HG02938 (cell line): ENCODE measurements at regions not wholly inside any gene's neighbourhood (a gene's known extent, or its start where the extent isn't known, plus 50 kb on each side); places are given as distances from the start of the nearest gene placed in this dataset.

ENCODE experiments used
- ATAC-seq: cut with Tn5 transposase; IDR thresholded peaks from one replicate; pipeline ENCODE4 v1.9.1; 2021; ENCODE audit warnings: mild to moderate bottlenecking, moderate library complexity; ENCODE audit not compliant: unreplicated experiment

DNA sequence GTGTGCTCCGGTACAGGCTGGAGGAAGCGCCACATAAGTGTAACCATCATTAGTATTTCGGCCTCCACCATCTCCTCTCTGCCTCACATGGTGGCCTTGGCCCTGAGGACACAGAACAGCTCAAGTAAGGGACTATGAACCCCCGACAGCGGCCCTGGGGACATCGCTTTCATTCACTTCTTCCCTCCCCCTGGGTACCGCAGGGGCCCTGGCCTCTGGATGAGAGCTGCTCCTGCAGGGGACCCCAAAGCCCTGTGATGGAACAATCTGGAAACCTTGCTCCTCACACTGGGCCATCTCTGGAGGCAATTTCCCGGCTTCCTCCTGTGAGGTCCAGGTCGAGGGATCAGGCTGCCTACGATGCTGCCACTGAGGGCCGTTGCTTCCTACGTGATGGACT lies 565.5 kb downstream of the BRD1 start:
- ATAC-seq: no peak

DNA sequence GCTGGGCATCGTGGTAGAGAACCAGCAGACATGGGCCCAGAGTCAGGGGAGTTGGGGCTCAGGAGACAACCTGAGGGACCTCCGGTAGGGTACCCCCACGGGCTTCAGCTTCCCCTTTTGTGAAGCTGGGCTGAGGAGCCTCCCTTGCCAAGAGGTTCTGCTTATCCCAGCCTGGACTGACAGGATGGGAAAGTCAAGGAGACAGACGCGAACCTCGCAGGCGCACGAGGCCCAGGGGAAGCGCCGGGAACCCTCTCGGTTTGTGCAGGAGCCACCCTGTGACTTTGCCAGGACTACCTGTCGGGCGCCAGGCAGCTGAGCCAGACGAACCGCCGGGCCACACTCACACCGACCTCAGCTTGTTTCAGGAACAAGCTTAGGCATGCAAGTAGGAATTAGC lies 566.1 kb downstream of the BRD1 start:
- ATAC-seq: no peak

DNA sequence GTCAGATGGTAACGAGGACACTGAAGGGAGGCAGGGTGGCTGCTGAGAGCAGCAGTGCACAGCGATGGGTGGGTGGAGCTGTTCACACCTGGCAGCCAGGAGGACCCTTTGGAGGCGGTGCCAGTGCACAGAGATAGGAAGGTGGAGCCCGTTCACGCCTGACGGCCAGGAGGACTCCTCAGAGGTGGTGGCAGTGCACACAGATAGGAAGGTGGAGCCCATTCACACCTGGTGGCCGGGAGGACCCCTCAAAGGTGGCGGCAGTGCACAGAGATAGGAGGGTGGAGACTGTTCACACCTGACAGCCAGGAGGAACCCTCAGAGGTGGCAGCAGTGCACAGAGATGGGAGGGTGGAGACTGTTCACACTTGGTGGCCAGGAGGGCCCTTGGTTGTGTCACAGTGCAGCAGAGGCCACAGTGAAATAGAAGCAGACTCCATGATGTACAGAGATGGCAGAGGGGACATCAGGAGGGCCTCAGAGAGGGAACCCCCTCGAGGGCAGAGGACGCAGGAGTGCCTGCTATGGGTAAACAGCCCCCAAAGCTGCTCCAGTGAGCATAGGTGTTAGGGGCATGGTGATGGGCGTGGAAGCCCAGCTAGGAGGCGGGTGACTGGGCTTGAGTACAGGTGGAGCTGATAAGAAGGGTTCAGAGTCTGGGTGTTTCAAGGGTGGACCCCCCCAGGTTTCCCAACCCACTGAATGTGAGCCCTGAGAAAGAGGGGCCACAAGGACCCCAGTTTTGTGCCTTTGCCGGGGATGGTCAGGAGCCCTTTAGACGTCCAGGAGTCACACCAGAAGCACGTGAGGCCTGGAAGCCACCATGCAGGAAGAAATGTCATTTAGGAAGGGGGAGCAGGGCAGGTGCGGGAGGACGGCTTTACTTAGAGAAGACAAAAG lies 566.7 kb downstream of the BRD1 start:
- ATAC-seq: no peak

DNA sequence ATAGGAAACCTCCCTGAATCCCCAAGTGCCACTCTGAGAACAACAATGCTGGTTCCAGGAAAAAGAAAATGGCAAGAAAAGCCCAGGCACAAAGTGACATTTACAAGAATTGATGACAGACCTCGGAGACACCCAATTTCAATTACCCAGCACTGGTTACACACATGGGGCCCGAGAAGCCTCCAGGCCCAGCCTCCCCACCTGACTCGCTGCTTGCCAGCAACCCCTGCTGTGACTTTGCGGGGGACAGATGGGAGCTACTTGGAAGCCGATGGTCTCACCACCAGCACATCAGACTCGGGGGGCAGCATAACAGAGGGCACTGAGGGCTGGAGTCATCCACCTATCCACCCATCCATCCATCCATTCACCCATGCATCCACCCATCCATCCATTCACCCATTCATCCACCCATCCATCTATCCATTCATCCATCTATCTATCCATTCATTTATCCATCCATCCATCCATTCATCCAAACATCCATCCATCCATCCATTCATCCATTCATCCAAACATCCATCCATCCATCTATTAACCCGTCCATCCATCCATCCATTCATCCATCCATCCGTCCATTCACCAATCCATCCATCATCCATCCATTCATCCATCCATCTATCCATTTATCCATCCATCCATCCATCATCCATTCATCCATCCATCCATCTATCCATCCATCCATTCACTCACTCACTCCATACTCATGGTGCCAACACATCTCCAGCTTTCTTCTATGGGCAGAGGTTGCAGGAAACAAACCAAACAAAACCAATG lies 567.6 kb downstream of the BRD1 start:
- no peak for ATAC-seq

DNA sequence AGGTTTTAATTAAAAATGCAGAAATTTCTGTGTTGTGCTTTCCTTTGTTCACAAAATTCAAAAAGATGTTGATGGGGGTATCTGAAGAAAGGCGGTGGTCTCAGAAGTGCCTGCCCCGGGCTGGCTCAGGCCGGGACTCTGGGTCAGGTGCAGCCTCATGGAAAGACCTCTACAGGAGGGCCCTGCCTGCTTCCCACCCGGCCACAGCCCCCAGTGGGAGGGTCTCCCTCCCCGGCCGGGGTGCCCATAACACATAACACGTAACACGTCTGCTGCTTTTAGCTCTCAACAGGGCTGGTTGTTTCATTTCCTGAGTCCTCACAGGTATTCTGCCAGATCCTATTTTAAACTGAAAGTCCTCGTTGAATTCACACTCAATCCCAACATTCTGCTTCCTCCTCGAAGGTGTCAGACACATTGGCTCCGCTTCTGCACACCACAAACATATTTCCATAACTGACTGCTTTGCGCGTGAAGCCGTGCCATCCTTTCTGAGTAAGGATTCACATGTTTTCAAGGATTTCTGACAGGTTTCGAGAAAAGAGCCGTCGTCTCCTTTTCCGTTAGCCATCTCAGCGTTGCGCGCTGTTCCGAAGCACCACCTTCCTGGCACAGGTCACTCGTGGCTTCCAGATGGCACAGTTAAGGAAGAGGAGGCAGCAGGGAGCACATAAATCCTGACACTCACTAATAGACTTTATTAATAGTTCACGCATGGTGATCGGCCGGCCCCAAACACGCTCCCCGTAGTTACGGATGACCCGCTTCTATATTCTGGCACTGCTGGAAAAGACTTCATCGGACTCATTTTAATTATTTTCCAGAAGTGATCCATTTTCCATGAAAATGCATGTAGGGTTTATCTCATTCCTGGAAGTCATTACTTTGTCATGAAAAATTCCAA lies 569.3 kb downstream of the BRD1 start:
- no peak for ATAC-seq

DNA sequence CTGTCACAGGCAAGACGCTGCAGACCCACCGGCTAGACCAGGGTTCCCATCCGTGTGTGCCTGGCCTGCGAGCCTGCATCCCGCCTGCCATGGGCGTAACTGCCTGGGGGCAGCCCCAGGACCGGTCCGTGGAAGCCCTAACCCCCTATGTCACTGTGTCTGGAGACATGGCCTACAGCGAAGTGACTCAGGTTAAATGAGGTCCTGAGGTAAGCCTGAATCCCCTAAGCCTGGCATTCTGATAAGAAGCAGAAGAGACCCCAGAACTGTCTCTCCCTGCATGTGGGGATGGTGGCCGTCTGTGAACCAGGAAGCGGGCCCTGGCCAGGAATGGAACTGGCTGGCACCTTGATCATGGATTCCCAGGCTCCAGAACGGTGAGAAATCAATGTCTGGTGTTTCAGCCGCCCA lies 570.1 kb downstream of the BRD1 start:
- no peak for ATAC-seq

DNA sequence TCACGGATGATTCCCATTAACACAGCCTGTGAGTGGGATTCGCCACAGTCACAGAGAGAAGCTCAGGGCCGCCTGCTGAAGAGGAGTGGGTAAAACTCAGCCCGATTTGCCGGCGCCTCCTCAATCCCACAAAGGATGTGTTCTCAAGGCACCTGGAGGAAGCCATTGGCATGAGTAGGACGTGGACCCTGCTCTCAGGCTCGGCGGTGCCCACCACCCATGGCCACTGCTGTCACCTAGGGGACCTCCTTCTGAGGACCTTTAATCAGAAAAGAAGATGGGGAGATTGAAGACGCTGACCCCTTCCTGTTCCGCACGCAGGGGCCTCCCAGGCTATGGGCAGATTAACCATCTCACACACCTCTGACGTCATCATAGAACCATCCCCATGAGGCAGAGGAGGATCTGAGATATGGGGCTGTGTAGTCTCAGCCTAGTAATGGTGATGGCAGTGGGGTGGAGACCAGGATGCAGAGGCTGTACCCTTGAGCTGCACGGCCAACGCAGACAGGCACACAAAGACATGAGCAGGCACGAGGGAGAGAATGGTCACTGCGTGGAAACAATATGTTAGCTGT lies 571.8 kb downstream of the BRD1 start:
- no peak for ATAC-seq

DNA sequence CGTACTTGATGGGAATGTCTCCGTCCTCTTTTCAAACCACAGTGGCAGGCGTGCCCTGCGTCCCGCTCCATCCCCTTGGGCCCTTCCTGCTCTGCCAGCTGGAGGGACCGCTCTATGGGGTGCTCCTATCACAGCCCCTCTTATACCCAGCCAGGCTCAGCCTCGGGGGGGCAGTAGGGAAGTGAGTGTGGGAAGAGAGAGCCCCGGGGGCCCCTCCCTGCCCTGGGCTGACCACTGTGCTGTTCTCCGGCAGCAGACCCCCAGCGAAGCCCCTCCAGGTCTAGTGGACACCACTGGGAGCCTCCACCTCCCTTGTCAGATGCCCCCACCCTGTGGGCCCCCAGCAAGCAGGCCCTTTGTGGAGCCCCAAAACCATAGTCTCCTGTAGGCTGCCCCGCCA lies 572.5 kb downstream of the BRD1 start:
- no peak for ATAC-seq

DNA sequence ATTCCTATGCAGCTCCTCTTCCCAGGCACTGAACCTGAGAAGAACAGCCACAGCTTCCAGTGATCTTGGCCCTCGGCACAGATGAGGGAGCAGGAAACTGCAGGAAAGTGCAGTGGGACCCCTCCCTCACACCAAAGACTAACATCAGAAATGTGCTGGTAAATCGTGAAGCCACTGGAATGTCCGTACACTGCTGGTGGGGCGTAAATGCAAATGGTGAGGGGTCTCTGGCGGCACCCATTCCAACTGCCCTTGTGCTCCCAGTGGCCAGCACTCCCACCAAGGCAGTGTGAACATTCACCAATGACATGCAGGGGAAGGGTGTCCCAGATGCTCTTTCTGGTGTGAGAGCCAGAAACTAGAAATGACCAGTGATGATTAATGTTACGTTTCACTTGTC lies 574.0 kb downstream of the BRD1 start:
- ATAC-seq: no peak

DNA sequence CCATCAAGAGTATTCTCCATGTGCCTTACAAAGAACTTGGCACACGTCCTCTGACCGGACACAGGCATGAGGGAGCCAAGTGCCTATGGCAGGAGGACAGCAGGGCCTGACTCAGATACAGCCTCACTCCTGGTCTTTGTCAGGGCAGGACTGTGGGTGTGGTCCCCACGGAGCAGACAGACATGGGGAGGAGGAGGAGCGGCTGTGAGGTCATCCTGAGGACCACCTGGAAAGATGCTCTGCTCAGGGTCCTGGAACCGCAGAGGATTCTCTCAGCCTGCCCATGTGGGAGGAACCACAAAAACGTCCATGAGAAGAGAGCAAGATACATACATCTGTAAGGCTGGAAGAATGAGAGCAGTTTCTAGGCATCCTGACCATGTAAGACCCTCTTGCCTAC lies 576.3 kb downstream of the BRD1 start:
- ATAC-seq: no peak

DNA sequence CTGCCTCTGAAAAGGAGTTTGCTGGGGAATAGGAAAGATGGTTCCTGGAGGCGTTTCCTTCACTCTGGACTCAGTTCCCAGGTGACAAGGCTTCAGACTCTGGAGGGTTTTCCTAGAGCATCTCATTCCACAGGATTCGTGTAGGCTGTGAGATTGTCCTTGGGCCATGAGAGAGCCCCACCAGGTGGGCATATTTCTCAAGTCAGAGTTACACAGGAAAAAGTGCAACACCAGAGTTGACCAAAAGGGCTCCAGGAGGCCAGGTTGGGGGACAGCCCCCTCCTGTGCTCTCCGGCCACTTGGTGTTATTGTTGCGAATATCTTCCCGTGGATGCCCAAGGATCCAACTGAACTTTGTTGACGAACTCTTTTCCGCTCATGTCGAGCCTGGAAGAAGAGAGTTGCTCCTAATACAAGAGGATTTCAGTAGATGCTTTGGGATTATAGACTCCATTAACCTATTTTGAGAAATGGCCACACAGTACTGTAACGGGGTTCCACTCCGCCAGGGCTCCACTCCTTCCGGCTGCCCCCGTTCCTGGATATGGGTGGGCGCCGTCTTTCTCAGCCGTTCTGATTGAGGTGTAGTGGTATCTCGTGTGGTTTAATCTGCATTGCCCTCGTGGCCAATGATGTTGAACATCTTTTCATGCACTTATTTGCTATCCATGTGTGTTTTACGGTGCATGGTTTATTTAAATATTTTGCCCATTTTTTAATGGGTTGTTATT lies 580.3 kb downstream of the BRD1 start:
- no peak for ATAC-seq

DNA sequence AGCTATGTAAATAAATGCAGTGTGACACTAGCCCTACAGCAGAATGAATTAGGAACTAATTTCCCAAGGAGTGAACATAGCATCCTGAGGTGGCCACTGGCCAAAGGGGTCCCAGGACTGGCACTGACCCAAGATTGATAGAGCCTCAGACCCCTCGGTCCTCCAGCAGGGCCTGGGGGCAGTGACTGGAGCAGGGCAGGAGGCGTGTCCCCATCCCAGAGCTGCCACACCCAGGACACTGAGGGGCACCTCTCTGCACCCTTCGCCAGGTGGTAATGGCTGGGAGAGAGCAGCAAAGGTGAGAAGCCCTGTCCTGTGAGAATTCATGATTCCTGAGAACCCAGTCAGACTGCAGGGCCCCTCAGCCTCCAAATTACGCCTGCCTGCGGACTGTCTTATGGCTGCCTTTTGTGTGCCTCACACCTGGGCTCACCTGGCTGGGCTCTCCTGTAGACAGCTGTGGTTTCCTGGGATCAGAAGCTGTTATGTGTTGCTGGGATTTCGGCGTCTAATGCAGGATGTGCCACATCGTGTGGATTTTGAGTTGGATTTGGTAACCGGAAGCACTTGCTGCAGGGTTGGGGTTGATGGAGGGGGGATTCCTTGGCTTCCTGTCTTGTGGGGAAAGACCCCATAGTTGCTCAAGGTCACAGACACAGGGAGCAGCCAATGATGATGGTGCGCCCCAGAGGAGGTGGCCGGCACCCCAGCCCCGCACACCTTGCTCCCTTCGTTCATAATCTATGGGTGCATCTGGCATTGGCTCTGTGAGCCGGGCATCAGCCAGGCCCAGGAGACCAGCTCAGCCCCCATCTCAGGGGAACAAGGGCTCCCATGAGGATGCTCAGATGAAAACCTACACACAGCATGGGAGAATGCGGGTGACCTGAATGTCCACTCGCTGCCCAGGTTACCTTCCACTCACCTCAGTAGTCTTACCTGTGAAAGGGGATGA lies 582.9 kb downstream of the BRD1 start:
- no peak for ATAC-seq

DNA sequence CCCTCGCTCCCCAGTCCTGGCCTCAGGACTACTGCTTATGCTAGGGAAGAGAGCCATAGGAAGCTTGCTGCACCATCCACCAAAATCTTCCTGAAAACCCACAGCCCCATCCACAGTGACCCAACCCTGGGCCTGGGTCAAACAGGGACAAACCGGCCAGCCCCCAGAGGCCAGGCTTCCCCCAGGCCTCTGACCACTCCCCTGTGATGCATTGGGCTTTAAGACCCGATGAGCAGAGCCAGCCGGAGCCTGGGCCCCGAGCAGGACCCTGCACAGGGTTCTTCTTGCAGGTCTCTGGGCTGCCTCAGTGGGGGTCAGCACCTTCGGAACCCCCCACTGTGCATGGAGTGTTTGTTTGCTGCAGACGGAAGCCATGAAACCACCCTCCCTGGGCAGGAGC lies 583.7 kb downstream of the BRD1 start:
- no peak for ATAC-seq

DNA sequence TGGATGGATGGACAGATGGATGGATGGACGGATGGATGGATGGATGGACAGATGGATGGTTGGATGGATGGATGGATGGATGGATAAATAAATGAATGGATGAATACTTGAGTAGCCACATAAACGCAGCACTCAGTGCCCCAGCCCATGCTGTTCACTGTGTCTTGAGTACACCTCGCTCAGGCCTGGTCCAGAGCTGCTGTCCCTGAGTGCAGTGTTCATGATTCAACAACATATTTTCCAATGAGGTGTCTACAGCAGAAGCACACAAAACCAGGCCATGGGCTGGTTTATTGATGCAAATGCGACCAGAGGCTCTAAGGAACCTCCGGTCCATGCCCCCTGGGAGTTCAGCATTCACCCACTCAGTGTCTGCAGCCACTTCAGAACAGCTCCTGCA lies 584.3 kb downstream of the BRD1 start:
- no peak for ATAC-seq

DNA sequence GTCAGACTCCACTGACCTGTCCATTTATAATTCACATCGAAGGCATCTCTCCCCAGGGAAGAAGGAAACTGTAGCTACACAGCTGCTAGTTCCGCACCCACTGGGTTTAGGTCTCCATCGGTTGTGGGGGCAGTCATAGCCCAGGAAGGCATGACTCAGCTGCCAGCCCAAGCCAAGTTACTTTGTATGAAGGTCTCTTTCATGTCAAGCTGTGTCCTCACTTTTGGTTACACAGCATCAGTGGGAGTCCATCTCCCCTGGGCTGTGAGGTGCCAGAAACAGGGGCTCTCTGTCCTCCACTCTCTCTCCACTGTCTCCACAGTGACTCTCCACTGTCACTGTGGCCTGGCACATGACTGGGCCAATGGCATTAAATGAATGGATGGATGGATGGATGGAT lies 585.2 kb downstream of the BRD1 start:
- ATAC-seq: no peak

DNA sequence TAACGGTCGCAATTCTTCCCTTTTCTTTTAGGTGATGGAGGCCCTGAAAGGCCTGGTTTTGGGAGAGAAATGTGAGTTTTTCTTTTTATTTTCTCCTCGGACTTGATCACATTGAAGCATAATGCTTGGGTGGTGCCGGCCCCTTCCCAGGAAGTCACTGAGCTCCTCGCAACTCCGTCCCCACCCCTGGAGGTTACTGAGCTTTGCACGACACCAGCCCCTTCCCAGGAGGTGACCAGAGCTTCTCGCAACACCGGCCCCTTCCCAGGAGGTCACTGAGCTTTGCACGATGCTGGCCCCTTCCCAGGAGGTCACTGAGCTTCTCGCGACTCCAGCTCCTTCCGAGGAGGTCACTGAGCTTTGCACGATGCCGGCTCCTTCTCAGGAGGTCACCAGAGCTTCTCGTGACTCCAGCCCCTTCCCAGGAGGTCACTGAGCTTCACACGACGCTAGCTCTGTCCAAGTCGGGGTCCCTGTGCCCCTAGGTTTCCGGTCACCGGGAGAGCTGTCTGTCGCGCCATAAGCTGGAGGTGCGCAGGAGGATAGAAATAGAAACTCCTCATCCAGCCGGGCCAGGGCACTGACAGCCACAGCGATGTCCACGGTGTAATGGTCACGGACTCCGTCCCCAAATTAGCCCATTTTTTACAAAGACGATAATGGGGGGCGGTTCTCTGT lies 586.4 kb downstream of the BRD1 start:
- ATAC-seq: no peak

DNA sequence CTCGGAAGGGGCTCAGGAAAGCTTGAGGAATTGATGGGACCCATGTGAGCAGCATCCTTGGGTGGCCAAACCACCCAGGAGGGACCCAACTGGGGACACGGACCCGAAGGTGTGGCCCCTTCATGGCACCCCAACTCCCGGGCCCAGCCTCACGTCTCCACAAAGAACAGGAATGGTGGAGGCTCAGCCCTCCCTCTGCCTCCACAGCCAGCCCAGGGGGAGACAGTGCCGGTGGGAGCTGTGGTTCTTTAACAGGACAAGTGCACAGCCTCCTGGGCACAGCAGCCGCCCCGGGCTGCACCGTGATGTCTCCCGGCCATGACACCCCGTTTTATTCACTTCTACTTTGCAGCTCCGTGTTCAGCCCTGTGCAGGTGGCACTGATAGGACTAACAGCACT lies 587.2 kb downstream of the BRD1 start:
- ATAC-seq: no peak

DNA sequence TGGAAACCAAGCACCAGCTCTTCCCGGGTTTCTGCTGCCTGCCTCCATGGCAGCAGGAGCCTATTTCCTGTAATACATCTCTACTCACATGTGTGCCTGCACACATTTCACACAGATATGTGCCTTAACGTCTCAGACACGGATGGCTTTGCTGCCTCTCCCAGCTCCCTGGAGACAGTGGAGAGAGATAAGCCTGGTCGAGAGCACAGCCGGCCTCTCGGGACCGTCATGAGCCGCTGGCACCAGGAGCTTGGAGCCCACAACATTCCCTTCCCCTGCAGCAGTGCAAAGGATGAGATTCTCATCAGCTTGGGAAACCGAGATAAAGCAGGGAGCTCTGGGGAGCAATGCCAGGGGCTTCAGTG lies 587.7 kb downstream of the BRD1 start:
- no peak for ATAC-seq
